Mucosa of descending colon (tissue), 3 donors: ENCODE measurements at regions not wholly inside any gene's neighbourhood (a gene's known extent, or its start where the extent isn't known, plus 50 kb on each side); places are given as distances from the start of the nearest gene placed in this dataset.
"Not testable (repeated sequence)": the region's sequence is repeated elsewhere in the genome, so short reads cannot be mapped to it uniquely, and the experiment has no call there.

Source experiments
- ATAC-seq: fragments of 200-7000 bp; cut with Tn5 transposase; one replicate; pipeline ENCODE4 v1.9.1; 2020; ENCODE audit warnings: mild to moderate bottlenecking, moderate library complexity
- DNase-seq, 3 donors: peaks; one replicate each; pipeline ENCODE4 v3.0.0-alpha.2; 2020
- H3K36me3 ChIP-seq: fragments of 200-600 bp; one replicate; pipeline ENCODE4 v1.8.0; 2021; ENCODE audit warnings: low read depth, mild to moderate bottlenecking
- H3K4me1 ChIP-seq: fragments of 200-600 bp; one replicate; pipeline ENCODE4 v1.8.0; 2021; ENCODE audit warnings: low read depth, mild to moderate bottlenecking
- H3K4me3 ChIP-seq: fragments of 200-600 bp; one replicate; pipeline ENCODE4 v1.8.0; 2021; ENCODE audit warnings: mild to moderate bottlenecking
- H3K9me3 ChIP-seq: fragments of 200-600 bp; one replicate; pipeline ENCODE4 v1.8.0; 2021; ENCODE audit warnings: mild to moderate bottlenecking
- intact Hi-C, 2 donors: fragments of 100-400 bp; cut with DNase I in 1 of 2; cut with micrococcal nuclease in 1 of 2; formaldehyde crosslinking; loops; one replicate each; pipeline versions ENCODE4 v1.11.0 to v1.11.1; 2022; cut with DNase I, micrococcal nuclease
- TF ChIP-seq, protein P1 (sequence below): fragments of 200-600 bp; IDR thresholded peaks from one replicate; pipeline ENCODE4 v1.8.0; 2022; ENCODE audit warnings: antibody characterized with exemption, mild to moderate bottlenecking
- donor health status: DM: no; HTN: no; CAD: no; lungs with moderate emphysema.
- donor health status: DM: no; HTN: no; CAD: no.
- donor health status: DM: no; HTN: yes; CAD: no.

DNA sequence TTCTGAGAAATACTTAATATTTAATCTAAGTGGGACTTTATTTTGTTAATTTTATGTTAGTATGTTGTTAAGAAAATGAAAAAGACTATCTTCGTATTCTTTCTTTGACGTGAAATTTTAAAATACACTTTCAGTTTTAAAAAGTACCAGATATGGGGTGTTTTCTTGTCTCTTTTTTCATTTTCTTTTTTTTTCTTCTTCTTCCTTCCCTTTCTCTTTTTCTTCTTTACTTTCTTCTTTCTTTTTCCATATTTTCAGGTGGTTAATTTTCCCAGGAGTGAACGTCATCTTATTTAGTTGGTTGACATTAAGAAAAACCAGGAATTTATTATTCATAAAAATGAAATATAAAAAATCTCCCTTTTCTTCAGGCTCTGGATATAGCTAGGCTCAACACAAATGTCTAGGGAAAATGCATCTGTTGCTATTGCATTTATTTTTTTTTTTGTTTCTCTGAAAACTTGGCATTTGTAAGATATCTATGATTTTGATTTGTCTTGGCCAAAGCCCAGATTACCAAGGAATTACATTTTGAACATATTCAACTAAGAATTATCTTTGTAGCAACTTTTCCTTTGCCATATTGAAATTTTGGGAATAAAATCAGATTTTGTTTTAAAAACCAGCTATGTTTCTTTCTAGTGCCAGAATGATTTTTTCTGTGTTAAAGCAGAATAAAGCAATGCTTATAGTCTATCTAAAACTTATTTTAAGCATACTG is 241.3 kb upstream of the FOXP2 start:
- Histone ChIP-seq H3K4me1 (no peaks in the 10 kb centered on the region), H3K36me3 (no peaks in the 10 kb centered on the region), H3K4me3 (no peak overlapping the region), H3K9me3 (no peaks in the 10 kb centered on the region)
- TF ChIP-seq, protein P1, sequence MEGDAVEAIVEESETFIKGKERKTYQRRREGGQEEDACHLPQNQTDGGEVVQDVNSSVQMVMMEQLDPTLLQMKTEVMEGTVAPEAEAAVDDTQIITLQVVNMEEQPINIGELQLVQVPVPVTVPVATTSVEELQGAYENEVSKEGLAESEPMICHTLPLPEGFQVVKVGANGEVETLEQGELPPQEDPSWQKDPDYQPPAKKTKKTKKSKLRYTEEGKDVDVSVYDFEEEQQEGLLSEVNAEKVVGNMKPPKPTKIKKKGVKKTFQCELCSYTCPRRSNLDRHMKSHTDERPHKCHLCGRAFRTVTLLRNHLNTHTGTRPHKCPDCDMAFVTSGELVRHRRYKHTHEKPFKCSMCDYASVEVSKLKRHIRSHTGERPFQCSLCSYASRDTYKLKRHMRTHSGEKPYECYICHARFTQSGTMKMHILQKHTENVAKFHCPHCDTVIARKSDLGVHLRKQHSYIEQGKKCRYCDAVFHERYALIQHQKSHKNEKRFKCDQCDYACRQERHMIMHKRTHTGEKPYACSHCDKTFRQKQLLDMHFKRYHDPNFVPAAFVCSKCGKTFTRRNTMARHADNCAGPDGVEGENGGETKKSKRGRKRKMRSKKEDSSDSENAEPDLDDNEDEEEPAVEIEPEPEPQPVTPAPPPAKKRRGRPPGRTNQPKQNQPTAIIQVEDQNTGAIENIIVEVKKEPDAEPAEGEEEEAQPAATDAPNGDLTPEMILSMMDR, result no peak
- DNase-seq, result no peak
- intact Hi-C loops, result no loop called here
- no peak for ATAC-seq

- DNase-seq, H3K4me3 ChIP-seq, H3K36me3 ChIP-seq, H3K4me1 ChIP-seq, H3K9me3 ChIP-seq, ATAC-seq, intact Hi-C loops: not testable (repeated sequence)
Observed at GRCh38 chr7:114169389-114169788, 245.2 kb upstream of the FOXP2 start.

DNA sequence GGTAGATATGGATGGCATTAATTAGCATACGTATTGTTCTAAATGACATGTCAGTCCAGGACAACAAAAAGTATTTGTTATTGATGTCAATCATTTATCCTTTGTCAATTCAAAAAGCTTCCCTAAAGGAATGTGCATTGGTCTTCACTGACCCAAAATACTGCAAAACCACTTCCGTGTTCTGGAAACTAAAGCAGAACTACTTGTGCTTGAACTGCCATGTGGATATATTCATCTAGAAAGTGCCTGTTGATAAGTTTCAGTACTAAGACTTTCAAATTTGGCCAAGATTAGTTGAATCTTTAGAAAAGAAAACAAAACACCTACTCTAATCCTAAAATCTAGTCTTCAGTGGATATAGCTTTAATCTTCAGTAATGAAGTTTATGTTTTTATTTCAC is 242.1 kb upstream of the PPP1R3A start:
- DNase-seq (no peak), ATAC-seq (no peak)
- Histone ChIP-seq H3K4me3 (no peak overlapping the region), H3K36me3 (no peaks in the 10 kb centered on the region), H3K4me1 (no peaks in the 10 kb centered on the region), H3K9me3 (no peaks in the 10 kb centered on the region)
- intact Hi-C loops, result no loop called here
- TF ChIP-seq, protein P1, result no peak

- intact Hi-C loops, result no loop called here
- Histone ChIP-seq H3K9me3 (no peaks in the 10 kb centered on the region), H3K4me3 (no peak overlapping the region), H3K36me3 (no peaks in the 10 kb centered on the region), H3K4me1 (no peaks in the 10 kb centered on the region)
- TF ChIP-seq, protein P1, result no peak
- no peak for ATAC-seq
- DNase-seq, result no peak
Observed at GRCh38 chr7:114158854-114159253, 240.0 kb upstream of the PPP1R3A start.

DNA sequence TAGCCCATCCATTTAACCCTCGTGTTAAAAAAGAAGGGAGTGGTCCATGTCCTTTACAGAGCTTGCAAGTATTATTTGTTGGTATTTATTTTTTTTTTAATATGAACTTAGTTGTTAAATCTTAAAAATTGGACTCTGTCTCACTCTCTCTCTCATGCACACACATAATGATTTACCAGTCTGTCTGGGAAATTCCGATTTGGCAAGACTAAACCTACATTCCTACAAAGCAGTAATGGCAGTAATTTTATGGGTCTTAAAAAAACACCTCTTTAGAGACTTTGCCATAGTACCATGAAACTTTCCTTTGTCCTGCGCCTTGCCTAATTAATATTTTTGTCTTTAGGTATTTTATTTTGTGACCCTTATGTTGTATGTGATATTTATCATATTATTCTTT is 239.5 kb upstream of the PPP1R3A start:
- DNase-seq (no peak), ATAC-seq (no peak)
- intact Hi-C loops, result no loop called here
- H3K36me3 ChIP-seq, result no peaks in the 10 kb centered on the region
- no peak overlapping the region for H3K4me3 ChIP-seq
- no peaks in the 10 kb centered on the region for H3K4me1 ChIP-seq
- no peaks in the 10 kb centered on the region for H3K9me3 ChIP-seq
- TF ChIP-seq, protein P1, result no peak

DNA sequence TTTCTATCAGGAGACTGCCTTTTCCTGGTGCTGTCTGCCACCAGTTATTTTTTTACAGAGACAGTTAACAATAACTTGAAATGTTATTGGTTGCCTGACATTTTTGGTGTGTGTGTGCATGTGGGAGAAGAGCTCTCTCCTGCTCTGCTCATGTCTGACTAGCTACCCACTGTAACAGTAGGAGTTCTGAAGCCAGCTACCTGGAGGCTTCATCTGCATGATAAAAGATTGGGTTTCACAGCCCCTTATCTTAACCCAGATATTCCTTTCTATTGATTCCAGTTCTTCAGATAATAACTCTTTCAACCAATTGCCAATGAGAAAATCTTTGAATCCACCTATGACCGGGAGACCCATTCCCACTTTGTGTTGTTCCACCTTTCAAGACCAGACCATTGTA is 237.4 kb upstream of the PPP1R3A start:
- intact Hi-C loops, result no loop called here
- DNase-seq (no peak), ATAC-seq (no peak)
- Histone ChIP-seq H3K9me3 (no peaks in the 10 kb centered on the region), H3K4me3 (no peak overlapping the region), H3K4me1 (no peaks in the 10 kb centered on the region), H3K36me3 (no peaks in the 10 kb centered on the region)
- TF ChIP-seq, protein P1, result no peak
